HepG2 (cell line): ENCODE measurements at regions not wholly inside any gene's neighbourhood (a gene's known extent, or its start where the extent isn't known, plus 50 kb on each side); places are given as distances from the start of the nearest gene placed in this dataset.
A peak's percentile ranks its signal among the peaks of the same experiment; 100 is the strongest.

Experiments
- ATAC-seq: fragments of 200-7000 bp; cut with Tn5 transposase; 3 replicates; pipeline ENCODE4 v1.9.1; 2020; ENCODE audit warnings: mild to moderate bottlenecking, moderate library complexity
- BruUV-seq: library from RNA; stranded (reverse); fragments of 400-500 nt; replicated peaks from 2 replicates; lab custom pipeline; 2021; lab: Mats Ljungman, UMichigan
- CTCF ChIA-PET: fragments of 300-600 bp; formaldehyde crosslinking; extraction: SDS; loops from one replicate; lab custom pipeline; 2021; ENCODE audit warnings: low total read pairs, inconsistent platforms, low intra/inter-chr PET ratio; lab: Yijun Ruan, JAX
- POLR2A ChIA-PET: fragments of 350-600 bp; sonication (Branson Sonifier 250); formaldehyde crosslinking; loops from one replicate; lab custom pipeline; 2020; ENCODE audit warnings: antibody characterized with exemption, inconsistent platforms; lab: Yijun Ruan, JAX
- DNase-seq: peaks from one replicate; pipeline ENCODE4 v3.0.0-alpha.2; 2015; ENCODE audit warnings: low spot score
- FAIRE-seq: peaks from 3 replicates; lab custom pipeline; 2011; peaks lifted over from hg19 to GRCh38; lab: Jason Lieb, UNC
- H2AFZ ChIP-seq: one replicate; pipeline ENCODE4 v1.6.1; 2011; ENCODE audit warnings: low read length, inconsistent platforms
- H3K27ac ChIP-seq: fragments of 300-600 bp; 3 replicates; pipeline ENCODE4 v1.8.0; 2011; ENCODE audit warnings: mixed run types, mild to moderate bottlenecking, mixed read lengths, low read length, inconsistent platforms; ENCODE audit not compliant: insufficient read depth; ENCODE audit errors: extremely low read length
- H3K27me3 ChIP-seq, 2 experiments: fragments of 200-600 bp in 1 of 2; 2 replicates in 1 of 2; 3 replicates in 1 of 2; pipeline versions ENCODE4 v1.6.0 to v1.8.0; 2011; ENCODE audit warnings: low read length in 2 of 2, mild to moderate bottlenecking in 2 of 2, moderate library complexity in 2 of 2, inconsistent platforms in 1 of 2; ENCODE audit not compliant: insufficient read depth in 2 of 2, control insufficient read depth in 1 of 2
- H3K36me3 ChIP-seq, 2 experiments: fragments of 200-600 bp in 1 of 2; replicated peaks in 1 of 2; 2 replicates in 1 of 2; 3 replicates in 1 of 2; pipeline versions ENCODE4 v1.5.1 to v1.8.0; 2011; ENCODE audit warnings: low read length in 2 of 2, inconsistent platforms in 1 of 2; ENCODE audit not compliant: insufficient read depth in 2 of 2, control insufficient read depth in 1 of 2
- H3K4me1 ChIP-seq: 2 replicates; pipeline ENCODE4 v1.5.1; 2012; ENCODE audit warnings: low read length, inconsistent platforms; ENCODE audit not compliant: insufficient read depth
- H3K4me2 ChIP-seq: 2 replicates; pipeline ENCODE4 v1.6.0; 2011; ENCODE audit warnings: low read depth, low read length, inconsistent platforms
- H3K4me3 ChIP-seq, 3 experiments: fragments of 200-600 bp in 1 of 3; sonication (generic), shearing (Covaris generic) in 1 of 3; replicated peaks in 1 of 3; 2 replicates each; pipeline ENCODE4 v1.5.1; 2011 to 2016; ENCODE audit warnings: low read length in 3 of 3, inconsistent platforms in 2 of 3, low read depth in 2 of 3, mild to moderate bottlenecking in 2 of 3, control low read depth in 1 of 3, mixed read lengths in 1 of 3; ENCODE audit not compliant: insufficient read depth in 1 of 3
- H3K79me2 ChIP-seq: one replicate; pipeline ENCODE4 v1.6.1; 2011; ENCODE audit warnings: low read length, inconsistent platforms; ENCODE audit not compliant: insufficient read depth
- H3K9ac ChIP-seq: 2 replicates; pipeline ENCODE4 v1.6.0; 2011; ENCODE audit warnings: mild to moderate bottlenecking, low read depth, low read length, inconsistent platforms; ENCODE audit not compliant: insufficient read depth
- H3K9me3 ChIP-seq: 2 replicates; pipeline ENCODE4 v1.5.1; 2012; ENCODE audit warnings: mild to moderate bottlenecking, low read length
- H4K20me1 ChIP-seq: 2 replicates; pipeline ENCODE4 v1.6.0; 2011; ENCODE audit warnings: inconsistent platforms, mild to moderate bottlenecking, low read length, moderate library complexity; ENCODE audit not compliant: insufficient read depth
- CREB1 ChIP-seq, 2 experiments: fragments of 450-650 bp in 1 of 2; IDR thresholded peaks; 2 replicates each; pipeline ENCODE4 v1.6.1; 2016 to 2017; ENCODE audit warnings: control low read depth in 1 of 2, mild to moderate bottlenecking in 1 of 2, missing compliant biosample characterization in 1 of 2, missing genetic modification characterization in 1 of 2
- ETV6 ChIP-seq: sonication (generic); formaldehyde crosslinking; conservative IDR thresholded peaks from 2 replicates; pipeline ENCODE4 v1.4.0; 2020; ENCODE audit warnings: missing genetic modification reagents
- HIVEP1 ChIP-seq: sonication (generic); formaldehyde crosslinking; IDR thresholded peaks from 2 replicates; pipeline ENCODE4 v1.4.0; 2020; ENCODE audit warnings: mild to moderate bottlenecking, missing genetic modification reagents
- JARID2 ChIP-seq: sonication (generic); formaldehyde crosslinking; IDR thresholded peaks from 2 replicates; pipeline ENCODE4 v1.8.1; 2023; ENCODE audit warnings: missing genetic modification reagents, inconsistent platforms; ENCODE audit not compliant: insufficient replicate concordance
- KAT7 ChIP-seq: IDR thresholded peaks from 2 replicates; pipeline ENCODE4 v1.6.1; 2018; ENCODE audit warnings: borderline replicate concordance, missing compliant biosample characterization
- MAFF ChIP-seq: IDR thresholded peaks from 2 replicates; pipeline ENCODE4 v1.6.1; 2011; ENCODE audit warnings: low read depth, low read length, improper control_type of control experiment
- MAFK ChIP-seq, 2 experiments: IDR thresholded peaks in 1 of 2; conservative IDR thresholded peaks in 1 of 2; 2 replicates each; pipeline ENCODE4 v1.6.1; 2011; ENCODE audit warnings: improper control_type of control experiment in 2 of 2, low read length in 2 of 2
- MXD4 ChIP-seq: IDR thresholded peaks from 2 replicates; pipeline ENCODE4 v1.6.1; 2016; ENCODE audit warnings: mild to moderate bottlenecking, missing biosample characterization, missing genetic modification reagents
- NFE2L2 ChIP-seq: fragments of 150-350 bp; IDR thresholded peaks from 2 replicates; pipeline ENCODE4 v1.6.1; 2014; ENCODE audit warnings: low read length
- RFX5 ChIP-seq: IDR thresholded peaks from 2 replicates; pipeline ENCODE4 v1.6.1; 2011; ENCODE audit warnings: low read depth, low read length, improper control_type of control experiment
- SP2 ChIP-seq: sonication (generic); formaldehyde crosslinking; IDR thresholded peaks from 2 replicates; pipeline ENCODE4 v1.5.1; 2020; ENCODE audit warnings: mild to moderate bottlenecking, missing genetic modification reagents
- ZNF207 ChIP-seq: fragments of 450-650 bp; IDR thresholded peaks from 2 replicates; pipeline ENCODE4 v1.6.1; 2016; ENCODE audit warnings: antibody characterized with exemption, borderline replicate concordance
- WGBS: methylation state at CpG from one replicate; pipeline ENCODE4 v1.1.6; 2017; ENCODE audit warnings: low lambda C conversion rate; 5-methylcytosine and 5-hydroxymethylcytosine counted together
- in situ Hi-C: cut with HindIII; loops from 2 replicates; pipeline ENCODE4 v1.10.0; 2017; ENCODE audit warnings: low pct_unique_long_range_greater_than_20kb; ENCODE audit not compliant: extremely low pct_ligation_motif_present
- intact Hi-C: fragments of 100-400 bp; cut with micrococcal nuclease; formaldehyde crosslinking; loops from one replicate; pipeline ENCODE4 v1.10.0; 2022; ENCODE audit not compliant: unreplicated experiment

GRCh38 chr2:107553539-107553938 lies 273.2 kb upstream of the RGPD4 start:
- no peak overlapping the region for H2AFZ ChIP-seq
- peaks cover 55% of the 10 kb centered on the region for H3K9me3 ChIP-seq
- H3K4me1 ChIP-seq = no peaks in the 10 kb centered on the region
- ChIA-PET CTCF (no interaction called here), POLR2A (no interaction called here)
- no peaks in the 10 kb centered on the region for H3K36me3 ChIP-seq
- DNase-seq = peak; percentile 3
- no peak overlapping the region for H3K4me2 ChIP-seq
- no peaks in the 10 kb centered on the region for H4K20me1 ChIP-seq
- no peak overlapping the region for H3K27ac ChIP-seq
- H3K4me3 ChIP-seq = no peak overlapping the region
- ATAC-seq = no peak
- no TSS peak for BruUV-seq
- no peaks in the 10 kb centered on the region for H3K79me2 ChIP-seq
- TF ChIP-seq NFE2L2 = peak; percentile 32; the same call in 1 of the 2 replicates
- no peak for TF ChIP-seq ZNF207
- no peak for TF ChIP-seq KAT7 (CRISPR knock-in tag)
- peak; percentile 73 for TF ChIP-seq CREB1 (IDR thresholded peaks at IDR 0.05)
- TF ChIP-seq CREB1 (CRISPR knock-in tag; IDR thresholded peaks at IDR 0.05) = no peak
- no peak for TF ChIP-seq HIVEP1 (CRISPR knock-in tag)
- peak; percentile 92 for TF ChIP-seq MAFF
- TF ChIP-seq MXD4 = no peak
- peak; percentile 44; the same call in 1 of the 2 replicates for TF ChIP-seq RFX5
- TF ChIP-seq MAFK (conservative IDR thresholded peaks at IDR 0.05 in 1 of 2, IDR thresholded peaks at IDR 0.05 in 1 of 2; ENCODE audit: low read length in 2 of 2) = peak; percentile 91 to 92
- no peak for TF ChIP-seq SP2 (CRISPR knock-in tag)
- no peak for TF ChIP-seq ETV6 (CRISPR knock-in tag)
- TF ChIP-seq JARID2 = no peak
- intact Hi-C loops = no loop called here
- 6% methylated on average over 5 of the region's 5 CpGs for WGBS
- in situ Hi-C loops = no loop called here
- no peaks in the 10 kb centered on the region for H3K27me3 ChIP-seq
- no peak for FAIRE-seq
- H3K9ac ChIP-seq = no peak overlapping the region
